Fibroblast of lung (primary cell): ENCODE measurements at regions not wholly inside any gene's neighbourhood (a gene's known extent, or its start where the extent isn't known, plus 50 kb on each side); places are given as distances from the start of the nearest gene placed in this dataset.

Experiments used
- DNase-seq, 2 donors: peaks; one replicate each; pipeline versions ENCODE4 v3.0.0 to v3.0.0-alpha.2; 2010; ENCODE audit warnings: low read depth in 2 of 2
- H2AFZ ChIP-seq: 2 replicates; pipeline ENCODE4 v1.5.1; 2012; ENCODE audit warnings: low read length, control low read depth, inconsistent platforms
- H3K27ac ChIP-seq: 2 replicates; pipeline ENCODE4 v1.5.1; 2011; ENCODE audit warnings: low read length, control low read depth; ENCODE audit not compliant: insufficient read depth
- H3K27me3 ChIP-seq: 2 replicates; pipeline ENCODE4 v1.5.1; 2011; ENCODE audit warnings: mild to moderate bottlenecking, low read length; ENCODE audit not compliant: control insufficient read depth, insufficient read depth
- H3K36me3 ChIP-seq: 2 replicates; pipeline ENCODE4 v1.5.1; 2011; ENCODE audit warnings: low read length; ENCODE audit not compliant: control insufficient read depth, insufficient read depth
- H3K4me1 ChIP-seq: 2 replicates; pipeline ENCODE4 v1.5.1; 2011; ENCODE audit warnings: low read length; ENCODE audit not compliant: control insufficient read depth, insufficient read depth; ENCODE audit errors: extremely low read depth
- H3K4me2 ChIP-seq: 2 replicates; pipeline ENCODE4 v1.5.1; 2011; ENCODE audit warnings: low read length, control low read depth; ENCODE audit not compliant: insufficient read depth; ENCODE audit errors: extremely low read depth
- H3K4me3 ChIP-seq, 4 experiments: fragments of 200-600 bp in 1 of 4; sonication (generic) in 1 of 4; replicated peaks in 1 of 4; 2 replicates each; pipeline ENCODE4 v1.5.1; 2011 to 2016; ENCODE audit warnings: low read length in 4 of 4, low read depth in 3 of 4, mild to moderate bottlenecking in 3 of 4, control low read depth in 2 of 4, inconsistent platforms in 1 of 4, mixed read lengths in 1 of 4; ENCODE audit not compliant: insufficient read depth in 1 of 4; ENCODE audit errors: control extremely low read depth in 1 of 4
- H3K79me2 ChIP-seq: 2 replicates; pipeline ENCODE4 v1.5.1; 2012; ENCODE audit warnings: mild to moderate bottlenecking, low read length, inconsistent platforms; ENCODE audit not compliant: control insufficient read depth, insufficient read depth
- H3K9ac ChIP-seq: 2 replicates; pipeline ENCODE4 v1.5.1; 2011; ENCODE audit warnings: mild to moderate bottlenecking, low read length, control low read depth; ENCODE audit not compliant: insufficient read depth
- H3K9me3 ChIP-seq: 2 replicates; pipeline ENCODE4 v1.5.1; 2012; ENCODE audit warnings: low read depth, low read length; ENCODE audit not compliant: control insufficient read depth, insufficient read depth
- H4K20me1 ChIP-seq: 2 replicates; pipeline ENCODE4 v1.5.1; 2011; ENCODE audit warnings: low read length; ENCODE audit not compliant: control insufficient read depth, insufficient read depth; ENCODE audit errors: extremely low read depth
- CTCF ChIP-seq, 2 donors: IDR thresholded peaks in 1 of 2; conservative IDR thresholded peaks in 1 of 2; 1 replicate in 1 of 2; 2 replicates in 1 of 2; pipeline ENCODE4 v1.5.1; 2011 to 2012; ENCODE audit warnings: low read length in 2 of 2, control low read depth in 1 of 2, inconsistent platforms in 1 of 2, low read depth in 1 of 2, mild to moderate bottlenecking in 1 of 2
- EZH2 ChIP-seq: IDR thresholded peaks from 2 replicates; pipeline ENCODE4 v1.5.1; 2012; ENCODE audit warnings: low read length, control low read depth, mild to moderate bottlenecking; ENCODE audit errors: missing control alignments

DNA sequence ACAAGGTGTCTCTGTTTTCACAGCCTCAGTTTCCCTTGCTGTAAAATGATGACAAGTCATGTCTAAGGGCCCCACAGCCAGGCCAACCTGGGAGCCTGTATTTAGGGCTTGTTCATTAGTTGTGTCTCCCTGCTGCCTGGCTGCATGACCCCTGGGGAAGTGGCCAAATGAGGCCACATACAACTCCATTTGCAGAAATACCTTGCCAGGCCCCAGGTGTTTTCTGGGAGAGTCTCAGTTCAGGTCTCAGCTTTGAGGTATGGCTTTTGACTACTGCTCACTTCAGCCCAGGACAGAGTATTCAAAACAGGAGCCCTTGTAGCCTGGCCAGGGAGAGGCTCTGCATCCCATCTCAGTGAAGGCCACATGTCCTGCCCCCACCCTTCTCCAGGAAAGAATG lies 202.5 kb upstream of the MAMLD1 start:
- H3K27ac ChIP-seq, result no peak overlapping the region
- H3K9ac ChIP-seq, result no peak overlapping the region
- no peaks in the 10 kb centered on the region for H3K79me2 ChIP-seq
- no peaks in the 10 kb centered on the region for H3K9me3 ChIP-seq
- no peak overlapping the region for H3K4me2 ChIP-seq
- no peak overlapping the region for H3K4me3 ChIP-seq
- no peaks in the 10 kb centered on the region for H3K27me3 ChIP-seq
- peaks cover 2% of the 10 kb centered on the region for H3K4me1 ChIP-seq
- H2AFZ ChIP-seq, result no peak overlapping the region
- no peaks in the 10 kb centered on the region for H4K20me1 ChIP-seq
- TF ChIP-seq CTCF (conservative IDR thresholded peaks at IDR 0.05 in 1 of 2, IDR thresholded peaks at IDR 0.05 in 1 of 2; ENCODE audit: low read depth in 1 of 2, low read length in 2 of 2) (no peak), EZH2 (no peak)
- DNase-seq, result no peak
- H3K36me3 ChIP-seq, result no peaks in the 10 kb centered on the region

DNA sequence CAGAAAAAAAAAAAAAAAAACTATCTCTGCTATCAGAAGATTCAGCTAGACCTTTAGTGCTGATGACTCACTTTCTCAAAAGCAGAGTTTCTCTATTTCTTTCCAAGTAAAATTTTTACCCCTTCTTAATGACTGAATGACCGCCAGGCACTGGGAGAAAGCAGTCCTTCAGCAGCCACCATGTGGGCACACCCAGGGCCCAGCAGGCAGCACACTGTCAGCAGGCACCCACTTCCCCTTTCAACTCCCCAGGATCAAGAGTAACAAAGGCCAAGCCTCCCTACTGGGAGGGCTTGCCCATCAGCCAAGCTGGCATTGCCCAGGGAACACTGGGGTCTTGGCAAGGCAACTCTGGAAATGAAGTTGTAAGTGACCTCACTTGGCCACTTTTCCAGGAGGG lies 201.9 kb upstream of the MAMLD1 start:
- DNase-seq, result peak in 1 of 2 donors; percentile 33
- Histone ChIP-seq H3K4me1 (peaks cover 2% of the 10 kb centered on the region), H3K9ac (no peak overlapping the region), H3K9me3 (no peaks in the 10 kb centered on the region), H2AFZ (no peak overlapping the region), H3K27ac (no peak overlapping the region), H3K36me3 (no peaks in the 10 kb centered on the region), H3K27me3 (no peaks in the 10 kb centered on the region), H3K4me2 (no peak overlapping the region), H3K79me2 (no peaks in the 10 kb centered on the region), H3K4me3 (no peak overlapping the region), H4K20me1 (no peaks in the 10 kb centered on the region)
- TF ChIP-seq EZH2 (no peak), CTCF (conservative IDR thresholded peaks at IDR 0.05 in 1 of 2, IDR thresholded peaks at IDR 0.05 in 1 of 2; ENCODE audit: low read depth in 1 of 2, low read length in 2 of 2) (no peak)

- no peaks in the 10 kb centered on the region for H3K79me2 ChIP-seq
- no peak overlapping the region for H3K4me2 ChIP-seq
- H3K36me3 ChIP-seq, result no peaks in the 10 kb centered on the region
- no peaks in the 10 kb centered on the region for H3K9me3 ChIP-seq
- no peak overlapping the region for H3K4me3 ChIP-seq
- no peaks in the 10 kb centered on the region for H4K20me1 ChIP-seq
- H2AFZ ChIP-seq, result no peak overlapping the region
- H3K27ac ChIP-seq, result no peak overlapping the region
- H3K27me3 ChIP-seq, result no peaks in the 10 kb centered on the region
- peaks cover 2% of the 10 kb centered on the region for H3K4me1 ChIP-seq
- H3K9ac ChIP-seq, result no peak overlapping the region
- peak in 1 of 2 donors; percentile 30 for DNase-seq
- TF ChIP-seq EZH2 (no peak), CTCF (conservative IDR thresholded peaks at IDR 0.05 in 1 of 2, IDR thresholded peaks at IDR 0.05 in 1 of 2; ENCODE audit: low read depth in 1 of 2, low read length in 2 of 2) (no peak)
Measured at GRCh38 chrX:150162141-150162540, 201.0 kb upstream of the MAMLD1 start.
